HepG2 (cell line): ENCODE measurements at regions not wholly inside any gene's neighbourhood (a gene's known extent, or its start where the extent isn't known, plus 50 kb on each side); places are given as distances from the start of the nearest gene placed in this dataset.

Source experiments
- ATAC-seq: fragments of 200-7000 bp; cut with Tn5 transposase; 3 replicates; pipeline ENCODE4 v1.9.1; 2020; ENCODE audit warnings: mild to moderate bottlenecking, moderate library complexity
- BruUV-seq: library from RNA; stranded (reverse); fragments of 400-500 nt; replicated peaks from 2 replicates; lab custom pipeline; 2021; lab: Mats Ljungman, UMichigan
- CTCF ChIA-PET: fragments of 300-600 bp; formaldehyde crosslinking; extraction: SDS; loops from one replicate; lab custom pipeline; 2021; ENCODE audit warnings: low total read pairs, inconsistent platforms, low intra/inter-chr PET ratio; lab: Yijun Ruan, JAX
- POLR2A ChIA-PET: fragments of 350-600 bp; sonication (Branson Sonifier 250); formaldehyde crosslinking; loops from one replicate; lab custom pipeline; 2020; ENCODE audit warnings: antibody characterized with exemption, inconsistent platforms; lab: Yijun Ruan, JAX
- DNase-seq: peaks from one replicate; pipeline ENCODE4 v3.0.0-alpha.2; 2015; ENCODE audit warnings: low spot score
- FAIRE-seq: peaks from 3 replicates; lab custom pipeline; 2011; peaks lifted over from hg19 to GRCh38; lab: Jason Lieb, UNC
- H2AFZ ChIP-seq: one replicate; pipeline ENCODE4 v1.6.1; 2011; ENCODE audit warnings: low read length, inconsistent platforms
- H3K27ac ChIP-seq: fragments of 300-600 bp; 3 replicates; pipeline ENCODE4 v1.8.0; 2011; ENCODE audit warnings: mixed run types, mild to moderate bottlenecking, mixed read lengths, low read length, inconsistent platforms; ENCODE audit not compliant: insufficient read depth; ENCODE audit errors: extremely low read length
- H3K27me3 ChIP-seq, 2 experiments: fragments of 200-600 bp in 1 of 2; 2 replicates in 1 of 2; 3 replicates in 1 of 2; pipeline versions ENCODE4 v1.6.0 to v1.8.0; 2011; ENCODE audit warnings: low read length in 2 of 2, mild to moderate bottlenecking in 2 of 2, moderate library complexity in 2 of 2, inconsistent platforms in 1 of 2; ENCODE audit not compliant: insufficient read depth in 2 of 2, control insufficient read depth in 1 of 2
- H3K36me3 ChIP-seq, 2 experiments: fragments of 200-600 bp in 1 of 2; replicated peaks in 1 of 2; 2 replicates in 1 of 2; 3 replicates in 1 of 2; pipeline versions ENCODE4 v1.5.1 to v1.8.0; 2011; ENCODE audit warnings: low read length in 2 of 2, inconsistent platforms in 1 of 2; ENCODE audit not compliant: insufficient read depth in 2 of 2, control insufficient read depth in 1 of 2
- H3K4me1 ChIP-seq: 2 replicates; pipeline ENCODE4 v1.5.1; 2012; ENCODE audit warnings: low read length, inconsistent platforms; ENCODE audit not compliant: insufficient read depth
- H3K4me2 ChIP-seq: 2 replicates; pipeline ENCODE4 v1.6.0; 2011; ENCODE audit warnings: low read depth, low read length, inconsistent platforms
- H3K4me3 ChIP-seq, 3 experiments: fragments of 200-600 bp in 1 of 3; sonication (generic), shearing (Covaris generic) in 1 of 3; replicated peaks in 1 of 3; 2 replicates each; pipeline ENCODE4 v1.5.1; 2011 to 2016; ENCODE audit warnings: low read length in 3 of 3, inconsistent platforms in 2 of 3, low read depth in 2 of 3, mild to moderate bottlenecking in 2 of 3, control low read depth in 1 of 3, mixed read lengths in 1 of 3; ENCODE audit not compliant: insufficient read depth in 1 of 3
- H3K79me2 ChIP-seq: one replicate; pipeline ENCODE4 v1.6.1; 2011; ENCODE audit warnings: low read length, inconsistent platforms; ENCODE audit not compliant: insufficient read depth
- H3K9ac ChIP-seq: 2 replicates; pipeline ENCODE4 v1.6.0; 2011; ENCODE audit warnings: mild to moderate bottlenecking, low read depth, low read length, inconsistent platforms; ENCODE audit not compliant: insufficient read depth
- H3K9me3 ChIP-seq: 2 replicates; pipeline ENCODE4 v1.5.1; 2012; ENCODE audit warnings: mild to moderate bottlenecking, low read length
- H4K20me1 ChIP-seq: 2 replicates; pipeline ENCODE4 v1.6.0; 2011; ENCODE audit warnings: inconsistent platforms, mild to moderate bottlenecking, low read length, moderate library complexity; ENCODE audit not compliant: insufficient read depth
- ADNP ChIP-seq: sonication (generic); formaldehyde crosslinking; IDR thresholded peaks from 2 replicates; pipeline ENCODE4 v1.4.0; 2020; ENCODE audit warnings: missing genetic modification reagents
- AGO1 ChIP-seq: fragments of 200-400 bp; formaldehyde crosslinking; IDR thresholded peaks from 2 replicates; pipeline ENCODE4 v1.6.1; 2017; ENCODE audit warnings: mild to moderate bottlenecking, low read depth, low read length, moderate library complexity; ENCODE audit not compliant: poor library complexity, severe bottlenecking
- BATF2 ChIP-seq: sonication (generic); formaldehyde crosslinking; IDR thresholded peaks from 2 replicates; pipeline ENCODE4 v1.8.0; 2022; ENCODE audit warnings: mild to moderate bottlenecking, missing genetic modification reagents, moderate library complexity
- BCL3 ChIP-seq: sonication (generic); formaldehyde crosslinking; IDR thresholded peaks from 2 replicates; pipeline ENCODE4 v1.5.1; 2020; ENCODE audit warnings: mild to moderate bottlenecking, missing genetic modification reagents, moderate library complexity
- FOXA1 ChIP-seq, 2 experiments: fragments of 450-650 bp in 1 of 2; sonication (generic) in 1 of 2; formaldehyde crosslinking in 1 of 2; IDR thresholded peaks; 2 replicates each; pipeline versions ENCODE4 v1.4.0 to v1.6.1; 2016 to 2020; ENCODE audit warnings: missing genetic modification reagents in 1 of 2
- HINFP ChIP-seq: sonication (generic); formaldehyde crosslinking; IDR thresholded peaks from 2 replicates; pipeline ENCODE4 v1.4.0; 2020; ENCODE audit warnings: low read depth, mild to moderate bottlenecking, missing genetic modification reagents
- HIVEP1 ChIP-seq: sonication (generic); formaldehyde crosslinking; IDR thresholded peaks from 2 replicates; pipeline ENCODE4 v1.4.0; 2020; ENCODE audit warnings: mild to moderate bottlenecking, missing genetic modification reagents
- NR2F6 ChIP-seq, 2 experiments: IDR thresholded peaks; 2 replicates each; pipeline ENCODE4 v1.6.1; 2016; ENCODE audit warnings: antibody characterized with exemption in 1 of 2, mild to moderate bottlenecking in 1 of 2
- PBX3 ChIP-seq: sonication (generic); formaldehyde crosslinking; IDR thresholded peaks from 2 replicates; pipeline ENCODE4 v1.8.1; 2023; ENCODE audit warnings: missing genetic modification reagents, inconsistent platforms, borderline replicate concordance
- PCBP2 ChIP-seq: fragments of 200-400 bp; formaldehyde crosslinking; optimal IDR thresholded peaks from 2 replicates; pipeline ENCODE3; 2018; ENCODE audit warnings: low read length, low read depth; ENCODE audit not compliant: poor library complexity, severe bottlenecking
- PPARG ChIP-seq: conservative IDR thresholded peaks from 2 replicates; pipeline ENCODE4 v1.6.1; 2016; ENCODE audit warnings: missing biosample characterization, missing genetic modification reagents
- REL ChIP-seq: sonication (generic); formaldehyde crosslinking; conservative IDR thresholded peaks from 2 replicates; pipeline ENCODE4 v1.8.0; 2022; ENCODE audit warnings: mild to moderate bottlenecking, missing genetic modification reagents, moderate library complexity
- TBL1XR1 ChIP-seq: fragments of 150-350 bp; IDR thresholded peaks from 2 replicates; pipeline ENCODE4 v1.6.1; 2014; ENCODE audit warnings: borderline replicate concordance, low read length; ENCODE audit not compliant: partially characterized antibody
- ZFP37 ChIP-seq: sonication (generic); formaldehyde crosslinking; IDR thresholded peaks from 2 replicates; pipeline ENCODE4 v1.4.0; 2020; ENCODE audit warnings: missing genetic modification reagents, borderline replicate concordance
- ZNF609 ChIP-seq: sonication (generic); formaldehyde crosslinking; IDR thresholded peaks from 2 replicates; pipeline ENCODE4 v1.4.0; 2020; ENCODE audit warnings: mild to moderate bottlenecking, missing genetic modification reagents, borderline replicate concordance
- WGBS: methylation state at CpG from one replicate; pipeline ENCODE4 v1.1.6; 2017; ENCODE audit warnings: low lambda C conversion rate; 5-methylcytosine and 5-hydroxymethylcytosine counted together
- in situ Hi-C: cut with HindIII; loops from 2 replicates; pipeline ENCODE4 v1.10.0; 2017; ENCODE audit warnings: low pct_unique_long_range_greater_than_20kb; ENCODE audit not compliant: extremely low pct_ligation_motif_present
- intact Hi-C: fragments of 100-400 bp; cut with micrococcal nuclease; formaldehyde crosslinking; loops from one replicate; pipeline ENCODE4 v1.10.0; 2022; ENCODE audit not compliant: unreplicated experiment

GRCh38 chr4:79224777-79225104 lies 101.1 kb downstream of the NAA11 start:
- ChIA-PET POLR2A (no interaction called here), CTCF (no interaction called here)
- Histone ChIP-seq H3K4me2 (no peak overlapping the region), H3K4me3 (no peak overlapping the region), H2AFZ (no peak overlapping the region), H4K20me1 (no peaks in the 10 kb centered on the region), H3K4me1 (no peaks in the 10 kb centered on the region), H3K36me3 (no peaks in the 10 kb centered on the region), H3K27ac (no peak overlapping the region), H3K9ac (no peak overlapping the region), H3K79me2 (no peaks in the 10 kb centered on the region), H3K27me3 (no peaks in the 10 kb centered on the region), H3K9me3 (no peaks in the 10 kb centered on the region)
- DNase-seq (no peak), FAIRE-seq (no peak), ATAC-seq (no peak)
- in situ Hi-C loops, result no loop called here
- intact Hi-C loops, result no loop called here
- WGBS, result 3% methylated on average over 2 of the region's 2 CpGs
- no TSS peak for BruUV-seq
- TF ChIP-seq ZNF609 (no peak), ZFP37 (CRISPR knock-in tag) (no peak), ADNP (no peak), AGO1 (no peak), FOXA1 (IDR thresholded peaks at IDR 0.05) (no peak), FOXA1 (CRISPR knock-in tag; IDR thresholded peaks at IDR 0.05) (no peak), HIVEP1 (CRISPR knock-in tag) (no peak), HINFP (CRISPR knock-in tag) (no peak), REL (CRISPR knock-in tag) (no peak), PPARG (no peak), PCBP2 (no peak), PBX3 (CRISPR knock-in tag) (no peak), NR2F6 (IDR thresholded peaks at IDR 0.05) (no peak), NR2F6 (CRISPR knock-in tag; IDR thresholded peaks at IDR 0.05) (no peak), BATF2 (CRISPR knock-in tag) (no peak), TBL1XR1 (no peak), BCL3 (CRISPR knock-in tag) (no peak)
